CD4-positive, alpha-beta T cell treated with Interleukin-1 beta for 1 hour (primary cell): ENCODE measurements at regions not wholly inside any gene's neighbourhood (a gene's known extent, or its start where the extent isn't known, plus 50 kb on each side); places are given as distances from the start of the nearest gene placed in this dataset.
"Not testable (repeated sequence)": the region's sequence is repeated elsewhere in the genome, so short reads cannot be mapped to it uniquely, and the experiment has no call there.

ENCODE experiments used
- DNase-seq, 2 donors: peaks; one replicate each; pipeline ENCODE4 v3.0.0-alpha.2; 2020 to 2022

DNA sequence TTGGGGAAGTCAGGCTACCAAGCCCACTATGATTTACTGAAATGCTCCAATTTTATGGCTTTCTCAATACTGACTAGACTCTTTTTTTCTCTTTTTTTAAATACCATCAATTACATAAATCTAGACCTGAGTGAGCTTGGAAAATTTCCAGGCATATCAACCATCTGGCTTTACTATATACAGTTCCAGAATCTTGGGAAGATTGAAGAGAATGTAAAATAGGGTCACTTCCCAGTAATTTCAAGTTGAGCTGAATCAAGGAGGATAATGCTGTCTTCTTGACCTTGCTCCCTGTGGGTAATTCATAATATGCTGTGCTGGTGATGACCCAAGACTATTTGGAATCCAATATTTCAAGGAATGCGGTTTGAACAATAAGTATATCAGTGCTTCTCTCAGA is 108.1 kb downstream of the MAP3K21 start:
- DNase-seq, result no peak

DNA sequence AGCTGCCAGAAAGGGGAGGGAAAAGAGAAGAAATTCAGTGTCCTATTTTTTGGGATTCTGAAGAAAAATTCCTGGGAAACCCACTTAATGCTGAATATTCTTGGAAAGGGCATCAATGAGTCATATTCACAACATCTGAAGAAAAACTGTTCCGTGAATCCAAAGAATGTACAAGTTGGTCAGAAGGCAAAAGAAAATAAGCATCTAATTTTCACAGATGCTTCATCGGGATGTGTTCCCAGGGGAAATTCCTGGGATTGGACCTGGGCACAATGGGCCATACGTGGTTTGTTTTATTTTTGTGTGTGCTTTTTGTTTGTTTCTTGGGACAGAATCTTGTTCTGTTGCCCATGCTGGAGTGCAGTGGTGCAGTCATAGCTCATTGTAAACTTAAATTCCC is 112.2 kb downstream of the MAP3K21 start:
- no peak for DNase-seq

DNA sequence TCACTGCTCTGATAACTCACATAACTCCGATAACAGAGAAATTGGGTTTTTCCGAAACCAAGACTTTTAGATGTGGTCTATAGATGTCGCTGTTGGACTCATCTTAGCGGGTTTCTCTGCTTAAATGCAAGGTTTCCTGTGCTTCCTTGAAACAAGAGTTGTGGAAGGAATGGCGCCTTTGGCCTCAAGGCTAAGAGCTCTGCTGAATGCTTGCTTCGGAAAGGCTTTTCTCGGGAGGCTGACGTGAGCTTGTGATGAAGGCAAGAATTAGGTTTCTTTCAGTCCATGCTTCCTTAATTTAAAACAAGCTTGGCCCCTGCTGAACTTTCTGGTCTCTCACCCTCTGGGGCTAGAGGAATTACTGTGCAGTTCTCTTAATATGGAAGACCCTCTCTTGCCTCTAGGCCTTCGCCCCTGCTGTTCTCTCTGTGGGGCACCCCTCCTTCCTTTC is 113.5 kb downstream of the MAP3K21 start:
- peak in 1 of 2 donors; percentile 13 for DNase-seq

DNA sequence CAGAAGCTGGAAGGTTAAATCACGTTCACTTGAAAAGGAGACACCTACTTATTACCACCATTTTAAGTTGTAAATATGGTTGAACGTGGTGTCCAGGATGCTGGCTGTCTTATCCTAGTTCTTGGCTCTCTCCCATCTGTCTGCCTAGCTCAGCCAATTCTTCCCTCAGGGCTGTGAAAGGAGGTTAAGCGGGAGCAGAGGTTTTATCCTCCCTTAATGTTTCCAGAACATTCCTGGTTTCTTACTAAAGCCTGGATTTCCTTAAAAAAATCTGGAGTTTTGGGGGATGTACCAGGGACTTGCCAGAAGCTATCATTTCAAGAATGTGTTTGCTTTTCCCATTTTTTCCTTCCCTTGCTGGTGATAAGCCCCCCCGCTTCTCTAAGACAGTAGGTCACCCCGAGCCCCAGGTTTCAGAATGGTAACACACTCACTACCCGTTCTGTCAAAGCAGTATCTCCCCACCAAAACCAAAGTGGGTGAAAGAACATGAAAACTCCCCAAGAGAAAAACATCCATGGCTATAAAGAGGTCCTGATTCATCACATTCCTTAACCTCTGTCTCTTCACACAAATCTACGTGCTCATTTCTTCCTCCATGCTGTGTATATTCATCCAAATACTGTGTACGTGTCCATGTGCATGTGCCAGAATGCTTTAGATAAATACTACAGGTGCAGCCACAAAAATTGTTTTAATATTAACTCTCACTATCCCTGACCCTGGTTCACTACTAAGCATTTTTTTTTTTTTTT is 114.7 kb downstream of the MAP3K21 start:
- no peak for DNase-seq

DNA sequence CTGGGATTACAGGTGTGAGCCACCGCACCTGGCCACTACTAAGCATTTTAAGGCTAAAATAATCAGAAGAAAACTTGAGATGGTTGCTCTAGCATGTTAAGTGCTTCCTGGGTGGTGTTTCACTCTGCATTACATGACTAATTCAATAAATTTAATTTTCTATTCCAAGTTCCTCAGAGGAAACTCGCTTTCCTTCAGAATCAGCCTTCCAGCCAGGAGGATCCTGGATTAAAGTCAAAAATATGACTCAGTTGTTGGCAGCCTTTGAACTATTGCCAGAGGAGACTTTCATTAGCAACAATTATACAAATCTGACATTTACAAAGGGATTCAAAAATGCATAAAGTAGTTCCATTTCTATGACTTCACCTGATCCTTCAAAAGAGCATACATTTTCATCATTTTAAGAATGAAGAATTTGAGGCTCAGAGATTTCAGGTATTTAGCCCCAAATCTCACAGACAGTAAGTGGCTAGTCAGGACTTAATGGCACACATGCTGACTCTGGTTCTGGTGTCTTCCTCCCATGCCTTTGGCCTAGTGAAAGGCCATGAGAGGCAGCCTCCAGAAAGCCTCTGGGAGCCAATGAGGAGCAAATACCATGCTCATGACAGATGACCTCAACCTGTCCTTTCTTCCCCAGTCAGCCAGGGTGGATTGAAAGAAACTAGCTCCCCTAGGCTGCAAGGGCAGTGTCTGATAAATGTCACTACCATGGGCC is 115.7 kb downstream of the MAP3K21 start:
- DNase-seq, result no peak

DNA sequence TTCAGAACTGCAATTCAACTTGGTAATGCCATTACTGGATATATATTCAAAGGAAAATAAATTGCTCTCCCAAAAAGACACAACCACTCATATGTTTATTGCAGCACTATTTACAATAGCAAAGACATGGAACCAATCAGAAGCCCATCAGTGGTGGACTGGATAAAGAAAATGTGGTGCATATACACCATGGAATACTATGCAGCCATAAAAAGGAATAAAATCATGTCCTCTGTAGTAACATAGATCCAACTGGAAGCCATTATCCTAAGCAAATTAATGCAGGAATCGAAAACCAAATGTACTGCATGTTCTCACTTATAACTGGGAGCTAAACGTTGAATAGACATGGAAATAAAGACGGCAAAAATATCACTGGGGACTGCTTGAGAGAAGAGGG is 117.0 kb downstream of the MAP3K21 start:
- no peak for DNase-seq

DNA sequence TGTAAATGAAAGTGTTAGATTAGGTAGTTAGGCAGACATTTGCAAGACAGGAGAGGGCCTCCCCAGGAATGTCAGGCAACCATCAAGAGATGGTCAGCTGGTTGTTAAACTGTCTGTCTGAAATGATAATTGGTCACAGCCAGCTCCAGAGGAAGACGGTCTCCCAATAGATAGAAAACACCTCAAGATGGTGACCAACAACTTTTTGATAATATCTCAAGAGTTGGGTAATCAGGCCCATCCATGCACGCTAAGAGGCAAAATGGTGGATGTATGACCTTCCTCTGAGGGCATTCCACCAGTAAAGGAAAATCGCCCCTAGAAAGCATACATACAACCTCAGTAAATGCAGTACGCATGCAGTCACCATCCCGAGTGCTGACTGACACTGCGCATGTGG is 118.2 kb downstream of the MAP3K21 start:
- DNase-seq, result no peak

DNA sequence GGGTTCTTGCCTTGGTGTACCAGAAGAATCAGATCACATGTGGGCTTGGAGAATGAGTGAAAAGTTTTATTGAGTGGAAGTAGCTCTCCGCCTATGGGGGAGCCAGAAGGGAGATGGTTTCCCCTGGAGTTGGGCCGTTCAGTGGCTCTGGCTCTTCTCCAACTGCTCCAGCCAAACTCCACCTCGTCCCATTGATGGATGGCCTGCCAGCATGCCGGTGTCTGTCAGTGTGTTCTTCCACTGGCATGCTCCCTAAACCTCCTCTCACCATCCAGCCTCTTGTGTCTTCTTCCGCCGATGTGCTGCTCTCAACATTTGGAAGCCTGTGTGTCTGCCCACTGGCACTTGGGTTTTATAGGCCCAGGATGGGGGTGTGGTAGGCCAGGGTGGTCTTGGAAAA is 119.4 kb downstream of the MAP3K21 start:
- no peak for DNase-seq

DNA sequence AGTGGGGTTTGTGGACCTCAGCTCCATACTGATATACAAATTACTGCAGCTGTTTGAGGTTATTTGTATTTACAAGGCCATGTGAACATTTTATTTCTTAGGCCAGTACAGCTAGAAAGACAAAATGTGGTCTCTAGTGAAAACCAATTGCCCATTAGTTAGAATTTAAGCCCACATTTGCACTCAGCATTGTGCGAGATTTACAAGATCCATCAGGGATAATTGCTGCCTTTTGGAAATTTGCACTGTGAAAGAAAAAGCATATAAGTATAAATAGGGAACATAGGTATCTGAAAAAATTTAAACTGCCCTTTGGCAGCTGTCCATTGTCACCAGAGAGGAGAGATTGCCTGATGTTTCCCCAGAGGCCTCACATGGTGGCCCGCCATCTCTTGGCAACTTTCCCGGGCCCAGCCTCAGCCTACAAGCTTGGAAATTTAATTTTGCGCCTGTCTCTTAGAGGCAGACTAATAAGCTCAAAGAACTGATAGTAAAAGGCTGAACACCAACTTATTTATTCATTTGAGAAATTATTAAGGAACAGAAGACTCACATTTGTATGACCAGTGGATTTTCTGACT is 120.7 kb downstream of the MAP3K21 start:
- no peak for DNase-seq

DNA sequence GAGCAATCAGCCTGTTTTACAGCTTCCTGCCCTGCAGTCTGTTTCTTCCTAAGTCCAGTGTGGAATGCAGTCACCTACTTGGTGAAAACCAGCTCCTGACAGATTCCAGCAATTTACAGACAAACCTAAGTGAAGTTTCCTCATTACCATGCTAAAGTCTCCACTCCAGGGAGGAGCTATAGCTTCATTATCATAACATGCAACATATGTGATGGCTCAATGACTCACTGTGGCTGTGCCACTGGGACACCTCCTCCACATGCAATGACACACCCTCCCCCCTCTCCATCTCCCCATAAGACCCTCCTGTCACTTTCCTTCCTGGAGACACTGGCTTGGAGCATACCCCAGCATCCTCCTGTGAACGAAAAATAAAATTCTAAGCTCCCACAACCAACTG is 125.2 kb downstream of the MAP3K21 start:
- no peak for DNase-seq

DNA sequence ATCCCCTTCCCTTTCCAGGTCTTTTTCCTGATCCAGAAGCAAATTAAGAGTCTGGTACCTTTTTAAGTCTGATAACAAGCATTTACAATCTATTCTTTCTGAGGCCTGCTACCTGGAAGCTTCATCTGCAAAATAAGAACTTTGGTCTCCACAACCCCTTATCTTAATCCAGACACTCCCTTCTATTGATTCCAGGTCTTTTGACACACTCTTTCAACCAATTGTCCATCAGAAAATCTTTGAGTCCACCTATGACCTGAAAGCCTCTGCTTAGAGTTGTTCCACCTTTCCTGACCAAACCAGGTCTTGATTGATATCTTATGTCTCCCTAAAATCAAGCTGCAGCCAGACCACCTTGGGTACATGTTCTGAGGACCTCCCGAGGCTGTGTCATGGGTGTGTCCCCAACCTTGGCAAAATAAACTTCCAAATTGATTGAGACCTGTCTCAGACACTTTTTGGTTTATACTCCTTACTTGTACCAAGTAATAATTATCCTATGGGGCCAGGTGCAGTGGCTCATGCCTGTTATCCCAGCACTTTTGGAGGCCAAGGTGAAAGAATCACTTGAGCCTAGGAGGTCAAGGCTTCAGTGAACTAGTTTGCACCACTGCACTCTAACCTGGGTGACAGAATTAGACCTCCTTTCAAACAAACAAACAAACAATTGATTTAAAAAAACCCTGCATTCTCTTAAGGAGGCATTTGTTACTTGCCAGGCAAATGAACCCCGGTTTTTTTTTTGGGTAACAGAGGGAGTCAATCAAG is 126.1 kb downstream of the MAP3K21 start:
- DNase-seq, result no peak

DNA sequence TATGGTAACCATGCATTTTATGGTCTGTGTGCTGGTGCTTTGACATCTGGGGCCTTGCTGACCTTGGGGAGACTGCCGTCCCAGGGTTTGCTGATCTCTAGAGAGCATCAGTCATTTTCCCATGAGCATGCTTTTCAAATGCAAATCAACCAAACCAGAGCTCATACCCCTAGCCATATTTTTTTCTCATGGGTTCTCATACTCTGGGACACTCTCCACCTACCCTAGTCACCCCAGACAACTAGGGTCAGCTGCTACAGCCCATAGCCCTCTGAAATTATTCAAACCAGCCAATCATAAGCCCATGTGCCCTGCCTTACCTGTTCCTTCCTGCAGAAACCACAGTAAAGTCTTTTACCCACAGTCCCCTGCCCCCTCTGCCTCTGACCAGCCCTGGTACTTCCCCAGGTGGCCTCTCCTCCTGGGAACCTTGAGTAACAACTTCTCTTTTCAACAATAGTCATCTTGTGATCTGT is 132.0 kb downstream of the MAP3K21 start:
- DNase-seq, result no peak

DNA sequence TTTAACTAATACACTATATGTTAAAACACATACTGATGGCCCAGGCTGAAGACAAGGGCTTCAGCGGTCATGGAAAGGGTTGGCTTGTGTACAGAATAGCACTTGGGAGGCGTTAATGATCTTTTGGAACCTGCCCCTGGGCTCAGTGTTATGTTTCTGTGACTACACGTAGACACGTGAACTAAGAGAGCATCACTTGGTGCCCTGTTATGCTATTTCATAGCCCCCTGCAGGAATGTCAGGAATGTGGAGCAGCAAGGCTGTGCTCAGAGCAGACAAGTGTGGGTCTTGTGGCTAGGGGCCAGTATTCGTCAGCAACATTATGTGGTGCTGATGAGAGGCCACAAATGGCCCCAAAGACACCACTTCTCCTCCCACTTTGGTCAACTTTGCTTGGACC is 132.4 kb downstream of the MAP3K21 start:
- DNase-seq, result no peak

DNA sequence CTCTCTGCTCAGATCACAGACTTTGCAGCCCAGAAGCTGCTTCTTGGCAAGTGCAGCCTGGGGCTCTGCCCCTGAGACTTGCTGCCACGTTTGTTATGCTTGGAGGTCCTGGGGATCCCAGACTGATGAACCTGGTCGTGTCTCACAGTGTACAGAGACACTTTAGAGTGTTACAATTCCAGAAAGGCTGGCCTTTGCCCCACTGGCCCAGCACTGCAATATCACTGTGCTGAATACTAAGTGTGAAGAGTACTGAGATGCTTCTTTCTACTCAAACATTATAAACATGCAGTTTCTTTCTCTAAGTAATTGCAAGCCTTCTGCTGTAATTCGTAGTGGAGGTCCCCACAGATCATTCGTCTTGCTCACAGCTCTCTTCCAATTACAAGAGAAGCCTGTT is 133.2 kb downstream of the MAP3K21 start:
- no peak for DNase-seq

DNA sequence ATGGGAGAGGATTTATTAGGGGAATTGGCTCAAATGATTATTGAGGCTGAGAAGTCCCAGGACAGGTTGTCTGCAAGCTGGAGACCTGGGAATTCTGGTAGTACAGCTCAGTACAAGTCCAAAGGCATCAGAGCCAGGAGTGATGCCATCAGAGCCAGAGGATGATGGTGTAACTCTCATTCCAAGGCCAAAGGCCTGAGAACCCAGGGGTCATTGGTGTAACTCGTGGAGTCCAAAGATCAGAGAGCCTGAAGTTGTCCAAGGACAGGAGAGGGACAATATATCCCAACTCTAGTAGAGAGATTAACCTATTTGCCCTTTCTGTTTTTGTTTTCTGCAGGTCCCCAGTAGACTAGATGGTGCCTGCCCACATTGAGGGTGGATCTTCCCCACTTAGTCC is 134.3 kb downstream of the MAP3K21 start:
- no peak for DNase-seq

DNA sequence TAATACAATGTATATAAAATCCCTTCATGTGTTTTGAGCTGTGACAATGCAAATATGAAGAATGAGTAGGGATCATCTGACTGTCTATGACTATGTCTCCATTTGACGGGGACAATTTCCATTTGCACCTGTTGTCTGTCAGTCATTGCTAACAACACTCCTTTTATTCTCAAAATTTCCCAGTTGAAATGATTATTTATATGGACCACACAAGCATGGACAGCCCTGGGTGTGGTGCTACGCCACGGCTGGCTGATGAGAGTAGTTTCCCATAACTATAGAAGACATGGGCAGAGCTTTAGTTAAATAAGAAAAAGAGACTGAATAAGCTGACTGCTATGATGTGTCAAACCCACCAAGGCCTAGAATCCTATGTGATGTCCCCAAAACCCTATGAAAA is 135.8 kb downstream of the MAP3K21 start:
- DNase-seq, result no peak

DNA sequence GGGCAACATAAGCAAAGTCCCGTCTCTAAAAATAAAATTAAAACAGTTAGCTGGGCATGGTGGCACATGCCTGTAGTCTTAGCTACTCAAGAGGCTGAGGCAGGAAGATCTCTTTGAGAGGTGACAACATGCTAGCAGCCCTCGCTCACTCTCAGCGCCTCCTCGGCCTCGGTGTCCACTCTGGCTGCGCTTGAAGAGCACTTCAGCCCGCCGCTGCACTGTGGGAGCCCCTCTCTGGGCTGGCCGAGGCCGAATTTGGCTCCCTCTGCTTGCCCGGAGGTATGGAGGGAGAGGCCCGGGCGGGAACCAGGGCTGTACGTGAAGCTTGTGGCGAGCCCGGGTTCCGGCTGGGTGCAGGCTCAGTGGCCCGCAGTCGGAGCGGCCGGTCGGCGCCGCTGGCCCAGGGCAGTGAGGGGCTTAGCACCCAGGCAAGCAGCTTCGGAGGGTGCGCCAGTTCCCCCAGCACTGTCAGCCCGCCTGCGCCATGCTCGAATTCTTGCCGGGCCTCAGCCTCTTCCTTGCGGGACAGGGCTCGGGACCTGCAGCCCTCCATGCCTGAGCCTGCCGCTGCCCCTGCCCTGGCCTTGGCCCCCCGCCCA is 138.3 kb downstream of the MAP3K21 start:
- DNase-seq, result no peak

DNA sequence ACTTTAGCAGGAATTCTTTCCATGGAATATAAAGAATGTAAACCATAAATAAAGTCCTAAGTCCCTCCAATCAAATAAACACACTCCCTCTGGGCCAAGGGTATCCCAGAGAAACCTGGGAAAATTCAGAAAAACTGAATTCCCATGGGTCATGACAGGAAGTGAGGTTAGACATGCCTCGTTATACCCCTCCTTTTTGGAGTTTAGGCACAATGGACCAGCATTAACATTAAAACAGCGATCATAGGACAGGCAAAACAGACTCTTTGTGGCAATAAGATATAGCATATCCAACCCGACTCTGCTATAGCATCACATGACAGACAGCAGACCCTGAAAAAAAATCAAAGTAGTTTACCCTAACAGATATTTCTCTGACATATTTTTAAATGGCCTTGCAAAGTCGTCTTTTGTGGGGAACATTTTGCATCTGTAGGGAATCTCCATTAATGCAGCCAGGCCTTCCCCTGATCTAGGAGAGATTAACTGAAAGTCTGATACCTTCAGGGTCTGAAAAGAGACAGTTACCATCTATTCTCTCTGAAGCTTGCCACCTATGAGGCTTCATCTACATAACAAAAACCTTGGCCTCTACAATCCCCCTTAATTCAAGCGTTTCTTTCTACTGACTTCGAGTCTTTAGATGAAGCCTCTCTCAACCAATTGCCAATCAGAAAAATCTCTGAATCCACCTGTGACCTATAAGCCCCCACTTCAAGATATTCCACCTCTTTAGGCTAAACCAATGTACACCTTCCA is 143.0 kb upstream of the KCNK1 start:
- DNase-seq, result no peak

DNA sequence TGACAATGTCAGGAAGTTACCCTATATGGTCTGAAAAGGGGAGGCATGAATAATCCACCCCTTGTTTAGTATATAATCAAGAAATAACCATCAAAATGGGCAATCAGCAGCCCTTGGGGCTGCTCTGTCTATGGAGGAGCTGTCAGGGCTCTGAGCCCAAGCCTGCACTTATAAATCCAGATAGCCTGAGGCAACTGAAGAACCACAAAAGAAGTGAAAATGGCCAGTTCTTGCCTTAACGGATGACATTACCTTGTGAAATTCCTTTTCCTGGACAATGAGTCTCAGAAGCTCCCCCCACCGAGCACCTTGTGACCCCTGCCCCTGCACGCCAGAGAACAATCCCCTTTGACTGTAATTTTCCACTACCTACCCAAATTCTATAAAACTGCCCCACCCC is 142.1 kb upstream of the KCNK1 start:
- DNase-seq, result not testable (repeated sequence)

DNA sequence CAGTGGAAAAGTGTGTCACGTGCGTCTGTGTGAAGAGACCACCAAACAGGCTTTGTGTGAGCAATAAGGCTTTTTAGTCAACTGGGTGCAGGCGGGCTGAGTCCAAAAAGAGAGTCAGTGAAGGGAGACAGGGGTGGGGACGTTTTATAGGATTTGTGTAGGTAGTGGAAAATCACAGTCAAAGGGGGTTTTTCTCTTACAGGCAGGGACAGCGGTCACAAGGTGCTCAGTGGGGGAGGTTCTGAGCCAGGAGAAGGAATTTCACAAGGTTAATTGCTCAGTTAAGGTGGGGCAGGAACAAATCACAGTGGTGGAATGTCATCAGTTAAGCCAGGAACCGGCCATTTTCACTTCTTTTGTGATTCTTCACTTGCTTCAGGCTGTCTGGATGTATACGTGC is 141.1 kb upstream of the KCNK1 start:
- DNase-seq, result not testable (repeated sequence)

DNA sequence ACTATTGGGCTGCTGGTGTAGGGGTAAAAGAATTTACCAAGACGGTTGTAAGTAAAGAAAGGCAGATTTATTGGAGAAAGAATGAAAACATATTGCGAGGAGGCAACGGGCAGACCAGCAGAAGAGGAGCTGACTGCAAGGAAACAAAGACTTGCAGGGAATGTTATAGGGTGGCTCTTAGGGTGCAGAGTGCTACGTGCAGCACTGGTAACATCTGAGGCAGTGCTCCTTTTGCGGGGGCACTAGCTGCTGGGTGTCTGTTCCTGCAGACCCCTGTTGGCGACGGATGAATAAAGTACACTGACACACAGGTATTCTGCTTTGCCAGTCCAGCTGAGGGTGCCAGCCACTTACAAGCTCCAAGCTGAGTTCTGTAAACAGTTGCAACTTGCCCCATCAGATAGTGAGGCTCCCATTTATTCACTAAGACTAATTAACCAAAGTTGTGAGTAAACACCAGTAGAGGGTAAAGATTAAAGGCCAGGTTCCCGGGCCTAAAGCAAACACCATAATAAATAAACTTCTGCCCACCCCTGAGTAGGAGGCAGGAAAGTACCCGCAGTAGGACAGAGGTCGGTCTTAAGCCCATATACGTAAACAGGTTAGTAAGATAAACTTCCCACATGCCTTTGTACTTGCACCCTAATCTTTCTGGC is 140.2 kb upstream of the KCNK1 start:
- DNase-seq, result no peak

DNA sequence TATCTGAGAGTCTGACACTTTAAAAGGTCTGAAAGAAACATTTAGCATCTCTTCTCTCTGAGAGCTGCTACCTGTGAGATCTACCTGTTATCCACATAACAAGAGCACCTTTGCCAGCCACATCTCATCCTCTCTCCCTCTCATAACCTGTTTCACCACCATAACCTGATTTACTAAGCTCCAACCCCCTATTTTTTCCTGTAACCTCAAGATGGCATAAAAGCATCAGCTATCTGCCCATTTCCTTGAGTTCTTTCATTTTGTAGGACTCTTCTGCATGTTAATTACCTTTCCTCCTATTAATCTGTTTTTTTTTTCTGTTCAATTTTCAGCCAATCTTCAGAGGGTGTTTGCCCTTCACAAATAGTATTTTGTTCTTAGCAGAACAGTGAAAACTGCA is 136.5 kb upstream of the KCNK1 start:
- DNase-seq, result no peak
